Upper lobe of right lung (tissue), 1 donor: ENCODE measurements at regions not wholly inside any gene's neighbourhood (a gene's known extent, or its start where the extent isn't known, plus 50 kb on each side); places are given as distances from the start of the nearest gene placed in this dataset.

Experiments used
- ATAC-seq: fragments of 200-7000 bp; cut with Tn5 transposase; one replicate; pipeline ENCODE4 v1.9.1; 2020; ENCODE audit warnings: mild to moderate bottlenecking, moderate library complexity
- DNase-seq: peaks from one replicate; pipeline ENCODE4 v3.0.0-alpha.2; 2020
- H3K27ac ChIP-seq: fragments of 200-600 bp; one replicate; pipeline ENCODE4 v1.8.0; 2022
- H3K27me3 ChIP-seq: fragments of 200-600 bp; one replicate; pipeline ENCODE4 v1.8.0; 2022; ENCODE audit warnings: mild to moderate bottlenecking
- H3K36me3 ChIP-seq: fragments of 200-600 bp; one replicate; pipeline ENCODE4 v1.8.0; 2022
- H3K4me1 ChIP-seq: fragments of 200-600 bp; one replicate; pipeline ENCODE4 v1.8.0; 2022
- H3K4me3 ChIP-seq: fragments of 200-600 bp; one replicate; pipeline ENCODE4 v1.8.0; 2022; ENCODE audit warnings: mild to moderate bottlenecking
- H3K9me3 ChIP-seq: fragments of 200-600 bp; one replicate; pipeline ENCODE4 v1.8.0; 2022
- CTCF ChIP-seq: fragments of 200-600 bp; IDR thresholded peaks from one replicate; pipeline ENCODE4 v1.8.0; 2022; ENCODE audit warnings: antibody characterized with exemption
- intact Hi-C: fragments of 100-400 bp; cut with DNase I; formaldehyde crosslinking; loops from one replicate; pipeline ENCODE4 v1.11.0; 2022
- donor health status: DM: no; HTN: yes; CAD: no; lungs with severe emphysema.

- no peak for TF ChIP-seq CTCF
- no peak overlapping the region for H3K27ac ChIP-seq
- DNase-seq (no peak), ATAC-seq (no peak)
- intact Hi-C loops = no loop called here
- no peak overlapping the region for H3K4me3 ChIP-seq
- H3K4me1 ChIP-seq = no peaks in the 10 kb centered on the region
- H3K27me3 ChIP-seq = no peaks in the 10 kb centered on the region
- H3K36me3 ChIP-seq = no peaks in the 10 kb centered on the region
- no peaks in the 10 kb centered on the region for H3K9me3 ChIP-seq
Measured at GRCh38 chr5:124071039-124071438, 559.1 kb downstream of the CSNK1G3 start.

GRCh38 chr5:124065508-124065907 is 553.5 kb downstream of the CSNK1G3 start:
- no peak overlapping the region for H3K4me3 ChIP-seq
- intact Hi-C loops = no loop called here

GRCh38 chr5:124064956-124065355 is 553.0 kb downstream of the CSNK1G3 start:
- ATAC-seq = no peak
- Histone ChIP-seq H3K4me3 (no peak overlapping the region), H3K9me3 (no peaks in the 10 kb centered on the region), H3K27me3 (no peaks in the 10 kb centered on the region), H3K27ac (no peak overlapping the region), H3K36me3 (no peaks in the 10 kb centered on the region), H3K4me1 (peaks cover 11% of the 10 kb centered on the region)
- DNase-seq = no peak
- intact Hi-C loops = no loop called here
- no peak for TF ChIP-seq CTCF

More at GRCh38 chr5:124065508-124065907, 553.5 kb downstream of the CSNK1G3 start:
- no peak for TF ChIP-seq CTCF
- no peak overlapping the region for H3K27ac ChIP-seq
- no peaks in the 10 kb centered on the region for H3K27me3 ChIP-seq
- no peaks in the 10 kb centered on the region for H3K36me3 ChIP-seq
- H3K9me3 ChIP-seq = no peaks in the 10 kb centered on the region
- H3K4me1 ChIP-seq = peaks cover 9% of the 10 kb centered on the region
- ATAC-seq = no peak
- DNase-seq = no peak

GRCh38 chr5:124061663-124062062 is 549.7 kb downstream of the CSNK1G3 start:
- H3K4me3 ChIP-seq = no peak overlapping the region
- DNase-seq = no peak
- H3K9me3 ChIP-seq = no peaks in the 10 kb centered on the region
- no peak overlapping the region for H3K27ac ChIP-seq
- H3K27me3 ChIP-seq = no peaks in the 10 kb centered on the region
- intact Hi-C loops = no loop called here
- ATAC-seq = peak; percentile 50
- H3K4me1 ChIP-seq = peaks cover 25% of the 10 kb centered on the region
- no peak for TF ChIP-seq CTCF
- H3K36me3 ChIP-seq = no peaks in the 10 kb centered on the region

- intact Hi-C loops = no loop called here
- DNase-seq (no peak), ATAC-seq (no peak)
- Histone ChIP-seq H3K27ac (no peak overlapping the region), H3K27me3 (no peaks in the 10 kb centered on the region), H3K9me3 (no peaks in the 10 kb centered on the region), H3K36me3 (no peaks in the 10 kb centered on the region), H3K4me3 (no peak overlapping the region), H3K4me1 (peaks cover 28% of the 10 kb centered on the region)
- no peak for TF ChIP-seq CTCF
Measured at GRCh38 chr5:124061068-124061430, 549.1 kb downstream of the CSNK1G3 start.

GRCh38 chr5:124060413-124061067 is 548.6 kb downstream of the CSNK1G3 start:
- TF ChIP-seq CTCF = no peak
- ATAC-seq (no peak), DNase-seq (no peak)
- H3K4me3 ChIP-seq = no peak overlapping the region
- H3K27me3 ChIP-seq = no peaks in the 10 kb centered on the region
- no peaks in the 10 kb centered on the region for H3K36me3 ChIP-seq
- peaks cover 28% of the 10 kb centered on the region for H3K4me1 ChIP-seq
- H3K9me3 ChIP-seq = no peaks in the 10 kb centered on the region
- H3K27ac ChIP-seq = no peak overlapping the region
- intact Hi-C loops = no loop called here
